Large intestine (tissue), 3 donors: ENCODE measurements at regions not wholly inside any gene's neighbourhood (a gene's known extent, or its start where the extent isn't known, plus 50 kb on each side); places are given as distances from the start of the nearest gene placed in this dataset.
"Not testable (repeated sequence)": the region's sequence is repeated elsewhere in the genome, so short reads cannot be mapped to it uniquely, and the experiment has no call there.

Source experiments
- DNase-seq, 2 donors: peaks; one replicate each; pipeline versions ENCODE4 v3.0.0 to v3.0.0-alpha.2; 2013
- H3K27ac ChIP-seq: one replicate; pipeline ENCODE4 v1.5.1; 2013; ENCODE audit warnings: low read length
- H3K27me3 ChIP-seq: 2 replicates; pipeline ENCODE4 v1.6.1; 2013; ENCODE audit warnings: low read length; ENCODE audit not compliant: control insufficient read depth, insufficient read depth
- H3K36me3 ChIP-seq: 2 replicates; pipeline ENCODE4 v1.6.1; 2013; ENCODE audit warnings: low read length; ENCODE audit not compliant: control insufficient read depth, insufficient read depth
- H3K4me1 ChIP-seq: one replicate; pipeline ENCODE4 v1.6.1; 2013; ENCODE audit warnings: low read length; ENCODE audit not compliant: control insufficient read depth, insufficient read depth
- H3K4me3 ChIP-seq: one replicate; pipeline ENCODE4 v1.5.1; 2013; ENCODE audit warnings: low read length
- H3K9me3 ChIP-seq: one replicate; pipeline ENCODE4 v1.6.1; 2013; ENCODE audit warnings: mild to moderate bottlenecking, low read depth, low read length, moderate library complexity; ENCODE audit not compliant: control insufficient read depth
- WGBS: methylation state at CpG from one replicate; pipeline ENCODE4 v1.1.5; 2013; ENCODE audit warnings: low lambda C conversion rate; ENCODE audit not compliant: insufficient coverage; 5-methylcytosine and 5-hydroxymethylcytosine counted together

DNA sequence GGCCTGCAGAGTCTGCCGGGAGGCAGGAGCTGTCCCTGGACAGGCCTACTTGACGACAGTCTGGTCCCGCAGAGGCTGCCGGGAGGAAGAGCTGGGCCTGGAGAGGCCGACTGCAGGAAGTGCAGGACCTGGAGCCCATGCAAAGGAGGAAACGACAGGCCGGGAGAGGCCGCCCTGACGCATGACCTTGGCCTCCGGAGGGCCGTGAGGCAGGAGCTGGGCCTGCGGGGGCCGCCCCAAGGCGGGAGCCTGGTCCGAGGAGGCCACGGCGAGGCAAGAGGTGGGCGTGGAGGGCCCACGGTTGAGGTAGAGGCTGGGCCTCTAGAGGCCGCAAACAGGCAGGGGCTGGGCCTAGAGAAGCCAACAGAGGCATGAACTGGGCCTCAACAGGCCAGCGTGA, 317.3 kb downstream of the ZNF479 start:
- no CpG with 5 or more reads among the region's 21 CpGs for WGBS
- H3K4me3 ChIP-seq, H3K4me1 ChIP-seq, DNase-seq, H3K27me3 ChIP-seq, H3K27ac ChIP-seq, H3K36me3 ChIP-seq: not testable (repeated sequence)
- H3K9me3 ChIP-seq, result peaks cover 51% of the 10 kb centered on the region

DNA sequence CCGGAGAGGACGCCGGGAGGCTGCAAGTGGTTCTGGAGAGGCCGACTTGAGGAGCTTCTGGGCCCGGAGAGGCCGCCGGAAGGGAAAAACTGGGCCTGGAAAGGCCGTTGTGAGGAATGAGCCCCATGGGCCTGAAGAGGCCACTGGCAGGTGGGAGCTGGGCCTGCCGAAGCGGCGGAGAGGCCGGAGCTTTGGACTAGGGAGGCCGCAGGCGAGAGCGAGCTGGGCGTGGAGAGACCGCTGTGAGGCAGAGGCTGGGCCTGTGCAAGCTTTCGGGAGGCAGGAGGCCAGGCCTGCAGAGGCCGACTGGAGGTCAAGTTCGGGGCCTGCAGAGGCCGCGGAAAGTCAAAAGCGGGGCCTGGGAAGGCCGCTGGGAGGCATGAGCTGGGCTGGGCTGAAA, 317.8 kb downstream of the ZNF479 start:
- peaks cover 56% of the 10 kb centered on the region for H3K9me3 ChIP-seq
- not testable (repeated sequence) for H3K27ac ChIP-seq, H3K36me3 ChIP-seq, H3K4me1 ChIP-seq, H3K27me3 ChIP-seq, H3K4me3 ChIP-seq, DNase-seq
- no CpG with 5 or more reads among the region's 24 CpGs for WGBS

DNA sequence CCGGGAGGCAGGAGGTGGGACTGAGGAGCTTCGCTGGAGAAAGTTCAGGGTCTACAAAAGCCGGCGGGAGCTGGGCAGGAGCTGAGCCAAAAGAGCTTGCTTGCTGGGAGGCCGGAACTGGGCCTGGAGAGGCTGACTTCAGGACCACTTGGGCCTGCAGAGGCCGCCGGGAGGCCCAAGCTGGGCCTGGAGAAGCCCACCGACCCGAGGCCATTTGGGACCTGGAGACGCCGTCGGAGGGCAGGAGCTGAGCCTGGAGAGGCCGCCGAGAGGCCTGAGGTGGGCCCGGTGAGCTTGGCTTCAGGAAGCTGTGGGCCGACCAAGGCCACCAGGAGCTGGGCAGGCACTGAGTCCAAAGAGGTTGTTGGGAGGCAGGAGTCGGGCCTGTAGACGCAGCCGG, 318.3 kb downstream of the ZNF479 start:
- peaks cover 57% of the 10 kb centered on the region for H3K9me3 ChIP-seq
- not testable (repeated sequence) for H3K36me3 ChIP-seq, H3K27ac ChIP-seq, H3K4me3 ChIP-seq, DNase-seq, H3K27me3 ChIP-seq, H3K4me1 ChIP-seq
- no CpG with 5 or more reads among the region's 19 CpGs for WGBS

DNA sequence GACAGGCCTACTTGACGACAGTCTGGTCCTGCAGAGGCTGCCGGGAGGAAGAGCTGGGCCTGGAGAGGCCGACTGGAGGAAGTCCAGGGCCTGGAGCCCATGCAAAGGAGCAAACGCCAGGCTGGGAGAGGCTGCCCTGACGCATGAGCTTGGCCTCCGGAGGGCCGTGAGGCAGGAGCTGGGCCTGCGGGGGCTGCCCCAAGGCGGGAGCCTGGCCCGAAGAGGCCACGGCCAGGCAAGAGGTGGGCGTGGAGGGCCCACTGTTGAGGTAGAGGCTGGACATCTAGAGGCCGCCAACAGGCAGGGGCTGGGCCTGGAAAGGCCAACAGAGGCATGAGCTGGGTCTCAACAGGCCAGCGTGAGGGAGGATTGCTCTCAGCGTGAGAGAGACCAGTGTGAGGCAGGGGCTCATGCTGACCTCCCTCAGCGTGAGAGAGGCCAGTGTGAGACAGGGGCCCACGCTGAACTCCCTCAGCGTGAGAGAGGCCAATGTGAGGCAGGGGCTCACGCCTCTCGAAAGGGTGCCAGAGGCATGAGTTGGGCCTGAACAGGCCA, 320.6 kb downstream of the ZNF479 start:
- not testable (repeated sequence) for H3K27ac ChIP-seq, H3K4me3 ChIP-seq, DNase-seq, H3K4me1 ChIP-seq, H3K27me3 ChIP-seq, H3K36me3 ChIP-seq
- no CpG with 5 or more reads among the region's 20 CpGs for WGBS
- H3K9me3 ChIP-seq, result peaks cover 43% of the 10 kb centered on the region

DNA sequence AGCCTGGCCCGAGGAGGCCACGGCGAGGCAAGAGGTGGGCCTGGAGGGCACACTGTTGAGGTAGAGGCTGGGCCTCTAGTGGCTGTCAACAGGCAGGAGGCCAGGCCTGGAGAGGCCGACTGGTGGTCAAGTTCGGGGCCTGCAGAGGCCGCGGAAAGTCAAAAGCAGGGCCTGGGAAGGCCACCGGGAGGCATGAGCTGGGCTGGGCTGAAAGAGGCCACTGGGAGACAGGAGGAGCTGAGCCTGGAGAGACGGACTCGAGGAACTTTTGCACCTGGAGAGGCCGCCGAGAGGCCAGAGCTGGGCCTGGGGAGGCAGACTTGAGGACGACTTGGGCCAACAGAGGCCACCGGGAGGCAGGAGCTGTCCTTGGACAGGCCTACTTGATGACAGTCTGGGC, 321.2 kb downstream of the ZNF479 start:
- Histone ChIP-seq H3K27ac (no peak overlapping the region), H3K9me3 (peaks cover 41% of the 10 kb centered on the region), H3K36me3 (no peaks in the 10 kb centered on the region), H3K4me1 (no peaks in the 10 kb centered on the region), H3K4me3 (no peak overlapping the region), H3K27me3 (no peaks in the 10 kb centered on the region)
- DNase-seq, result no peak
- no CpG with 5 or more reads among the region's 14 CpGs for WGBS

DNA sequence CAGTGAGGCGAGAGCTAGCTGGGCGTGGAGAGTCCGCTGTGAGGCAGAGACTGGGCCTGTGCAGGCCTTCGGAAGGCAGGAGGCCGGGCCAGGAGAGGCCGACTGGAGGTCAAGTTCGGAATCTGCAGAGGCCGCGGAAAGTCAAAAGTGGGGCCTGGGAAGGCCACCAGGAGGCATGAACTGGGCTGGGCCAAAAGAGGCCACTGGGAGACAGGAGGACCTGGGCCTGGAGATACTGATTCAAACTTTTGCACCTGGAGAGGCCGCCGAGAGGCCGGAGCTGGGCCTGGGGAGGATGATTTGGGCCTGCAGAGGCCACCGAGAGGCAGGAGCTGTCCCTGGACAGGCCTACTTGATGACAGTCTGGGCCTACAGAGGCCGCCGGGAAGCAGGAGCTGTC, 321.8 kb downstream of the ZNF479 start:
- 93% methylated on average over 3 of the region's 15 CpGs for WGBS

DNA sequence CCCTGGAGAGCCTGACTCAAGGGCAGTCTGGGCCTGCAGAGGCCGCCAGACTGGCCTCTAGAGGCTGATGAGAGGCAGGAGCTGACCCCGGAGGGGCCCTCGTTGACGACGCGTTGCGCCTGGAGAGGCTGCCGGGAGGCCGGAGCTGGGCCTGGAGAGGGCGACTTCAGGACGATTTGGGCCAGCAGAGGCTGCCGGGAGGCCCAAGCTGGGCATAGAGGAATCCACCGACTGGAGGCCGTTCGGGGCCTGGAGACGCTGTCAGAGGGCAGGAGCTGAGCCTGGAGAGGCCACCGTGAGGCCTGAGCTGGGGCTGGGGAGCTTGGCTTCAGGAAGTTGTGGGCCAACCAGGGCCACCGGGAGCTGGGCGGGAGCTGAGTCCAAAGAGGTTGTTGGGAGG, 322.5 kb downstream of the ZNF479 start:
- peaks cover 32% of the 10 kb centered on the region for H3K9me3 ChIP-seq
- not testable (repeated sequence) for H3K27me3 ChIP-seq, H3K4me3 ChIP-seq, H3K4me1 ChIP-seq, DNase-seq, H3K36me3 ChIP-seq, H3K27ac ChIP-seq
- WGBS, result no CpG with 5 or more reads among the region's 19 CpGs

More for the DNA sequence above, 321.8 kb downstream of the ZNF479 start:
- H3K27ac ChIP-seq, result no peak overlapping the region
- H3K4me3 ChIP-seq, result no peak overlapping the region
- no peaks in the 10 kb centered on the region for H3K4me1 ChIP-seq
- H3K9me3 ChIP-seq, result peaks cover 38% of the 10 kb centered on the region
- H3K27me3 ChIP-seq, result no peaks in the 10 kb centered on the region
- no peak for DNase-seq
- no peaks in the 10 kb centered on the region for H3K36me3 ChIP-seq

DNA sequence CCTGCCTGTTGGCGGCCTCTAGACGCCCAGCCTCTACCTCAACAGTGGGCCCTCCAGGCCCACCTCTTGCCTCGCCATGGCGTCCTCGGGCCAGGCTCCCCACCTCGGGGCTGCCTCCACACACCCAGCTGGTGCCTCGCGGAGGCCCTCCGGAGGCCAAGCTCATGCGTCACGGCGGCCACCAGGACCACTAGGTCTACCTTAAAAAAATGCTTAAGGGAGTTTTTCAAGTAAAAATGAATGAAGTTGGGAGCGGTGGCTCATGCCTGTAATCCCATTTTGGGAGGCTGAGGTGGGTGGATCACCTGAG, 327.5 kb downstream of the ZNF479 start:
- H3K4me1 ChIP-seq, H3K27me3 ChIP-seq, DNase-seq, H3K36me3 ChIP-seq, H3K27ac ChIP-seq, H3K4me3 ChIP-seq: not testable (repeated sequence)
- WGBS, result no CpG with 5 or more reads among the region's 13 CpGs
- peaks cover 21% of the 10 kb centered on the region for H3K9me3 ChIP-seq

DNA sequence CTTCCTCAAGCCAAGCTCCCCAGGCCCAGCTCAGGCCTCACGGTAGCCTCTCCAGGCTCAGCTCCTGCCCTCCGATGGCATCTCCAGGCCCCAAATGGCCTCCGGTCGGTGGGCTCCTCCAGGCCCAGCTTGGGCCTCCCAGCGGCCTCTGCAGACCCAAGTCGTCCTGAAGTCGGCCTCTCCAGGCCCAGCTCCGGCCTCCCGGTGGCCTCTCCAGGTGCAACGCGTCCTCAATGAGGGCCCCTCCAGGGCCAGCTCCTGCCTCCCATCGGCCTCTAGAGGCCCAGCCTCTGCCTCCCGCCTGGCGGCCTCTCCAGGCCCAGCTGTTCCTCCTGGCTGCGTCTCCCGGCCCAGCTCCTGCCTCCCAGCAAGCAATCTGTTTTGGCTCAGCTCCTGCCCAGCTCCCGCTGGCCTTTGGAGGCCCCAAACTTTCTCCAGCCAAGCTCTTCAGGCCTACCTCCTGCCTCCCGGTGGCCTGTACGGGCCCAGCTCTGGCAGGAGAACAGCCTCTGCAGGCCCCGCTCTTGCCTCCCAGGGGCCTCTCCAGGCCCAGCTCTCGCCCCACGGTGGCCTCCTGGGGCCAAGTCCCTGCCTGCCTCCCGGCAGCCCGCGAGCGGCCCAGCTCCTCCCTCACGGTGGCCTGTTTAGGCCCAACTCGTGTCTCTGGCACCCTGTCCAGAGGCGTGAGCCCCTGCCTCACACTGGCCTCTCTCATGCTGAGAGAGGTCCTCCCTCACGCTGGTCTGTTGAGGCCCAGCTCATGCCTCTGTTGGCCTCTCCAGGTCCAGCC, 328.1 kb downstream of the ZNF479 start:
- DNase-seq, H3K4me1 ChIP-seq, H3K36me3 ChIP-seq, H3K27ac ChIP-seq, H3K4me3 ChIP-seq, H3K27me3 ChIP-seq: not testable (repeated sequence)
- no CpG with 5 or more reads among the region's 30 CpGs for WGBS
- H3K9me3 ChIP-seq, result peaks cover 17% of the 10 kb centered on the region

DNA sequence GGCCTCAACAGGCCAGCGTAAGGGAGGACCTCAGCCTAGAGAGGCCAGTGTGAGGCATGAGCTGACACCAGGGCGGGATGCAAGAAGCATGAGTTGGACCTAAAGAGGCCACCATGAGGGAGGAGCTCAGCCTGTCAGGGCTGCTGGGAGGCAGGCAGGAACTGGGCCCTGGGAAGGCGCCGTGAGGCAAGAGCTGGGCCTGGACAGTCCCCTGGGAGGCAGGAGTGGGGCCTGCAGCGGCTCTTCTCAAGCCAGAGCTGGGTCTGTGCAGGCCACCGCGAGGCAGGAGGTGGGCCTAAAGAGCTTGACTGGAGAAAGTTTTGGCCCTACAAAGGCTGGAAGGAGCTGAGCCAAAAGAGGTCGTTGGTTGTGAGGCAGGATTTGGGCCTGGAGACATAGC, 328.9 kb downstream of the ZNF479 start:
- peaks cover 17% of the 10 kb centered on the region for H3K9me3 ChIP-seq
- H3K4me3 ChIP-seq, DNase-seq, H3K27ac ChIP-seq, H3K27me3 ChIP-seq, H3K36me3 ChIP-seq, H3K4me1 ChIP-seq: not testable (repeated sequence)
- no CpG with 5 or more reads among the region's 8 CpGs for WGBS

DNA sequence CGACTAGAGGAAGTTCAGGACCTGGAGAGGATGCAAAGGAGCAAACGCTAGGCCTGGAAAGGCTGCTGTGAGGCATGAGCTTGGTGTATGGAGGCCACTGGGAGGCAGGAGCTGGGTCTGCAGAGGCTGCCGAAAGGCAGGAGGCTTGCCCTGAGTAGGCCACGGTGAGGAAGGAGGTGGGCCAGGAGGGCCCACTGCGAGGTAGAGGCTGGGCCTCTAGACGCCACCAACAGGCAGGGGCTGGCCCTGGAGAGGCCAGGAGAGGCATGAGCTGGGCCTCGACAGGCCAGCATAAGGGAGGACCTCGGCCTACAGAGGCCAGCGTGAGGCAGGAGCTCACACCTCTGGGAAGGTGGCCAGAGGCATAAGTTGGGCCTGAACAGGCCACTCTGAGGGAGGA, 330.0 kb downstream of the ZNF479 start:
- peaks cover 17% of the 10 kb centered on the region for H3K9me3 ChIP-seq
- not testable (repeated sequence) for H3K36me3 ChIP-seq, H3K27me3 ChIP-seq, H3K27ac ChIP-seq, H3K4me1 ChIP-seq, H3K4me3 ChIP-seq, DNase-seq
- WGBS, result no CpG with 5 or more reads among the region's 9 CpGs
